Panc1 (cell line): ENCODE measurements at regions not wholly inside any gene's neighbourhood (a gene's known extent, or its start where the extent isn't known, plus 50 kb on each side); places are given as distances from the start of the nearest gene placed in this dataset.

Experiments used
- CTCF ChIP-seq: fragments of 450-650 bp; IDR thresholded peaks from 2 replicates; pipeline ENCODE4 v1.5.1; 2017; ENCODE audit warnings: mild to moderate bottlenecking
- REST ChIP-seq, 2 experiments: IDR thresholded peaks; 2 replicates each; pipeline ENCODE4 v1.6.1; 2011 to 2012; ENCODE audit warnings: low read depth in 2 of 2, control low read depth in 1 of 2, low read length in 1 of 2, mild to moderate bottlenecking in 1 of 2, moderate library complexity in 1 of 2; ENCODE audit not compliant: insufficient read depth in 1 of 2

GRCh38 chr4:181905708-181906107 lies 337.5 kb upstream of the TENM3 start:
- TF ChIP-seq CTCF = no peak
- no peak for TF ChIP-seq REST (IDR thresholded peaks at IDR 0.05; ENCODE audit: insufficient read depth in 1 of 2, low read depth in 2 of 2, low read length in 1 of 2)
